ENCODE measurements at regions not wholly inside any gene's neighbourhood (a gene's known extent, or its start where the extent isn't known, plus 50 kb on each side); places are given as distances from the start of the nearest gene placed in this dataset.

- intact Hi-C loops (cut with micrococcal nuclease): no loop called here
- no peak overlapping the region for H3K4me3 ChIP-seq (replicated peaks in 1 of 3; ENCODE audit: insufficient read depth in 1 of 3, low read depth in 1 of 3, low read length in 3 of 3)
- peaks cover 0 to 2% of the 10 kb centered on the region in 2 experiments for H3K27me3 ChIP-seq (ENCODE audit: control insufficient read depth in 2 of 2, insufficient read depth in 2 of 2, low read length in 2 of 2)
- CTCF ChIA-PET: interaction anchor here (1.2 kb wide), 1 partner anchor 55 kb away, joined by 3 read pairs; no protein-coding TSS in a partner anchor
- H3K9me3 ChIP-seq (replicated peaks; ENCODE audit: control insufficient read depth, insufficient read depth, low read length): no peaks in the 10 kb centered on the region
- no peaks in the 10 kb centered on the region for H3K79me2 ChIP-seq (ENCODE audit: control insufficient read depth, insufficient read depth, low read length)
- no peak overlapping the region for H3K9ac ChIP-seq (replicated peaks; ENCODE audit: extremely low read depth, insufficient read depth, low read length)
- H3K9me1 ChIP-seq (replicated peaks; ENCODE audit: control insufficient read depth, extremely low read depth, insufficient read depth, low read length): no peaks in the 10 kb centered on the region
- no peak overlapping the region for H3K27ac ChIP-seq (ENCODE audit: insufficient read depth, low read depth, low read length)
- no peaks in the 10 kb centered on the region for H3K36me3 ChIP-seq (ENCODE audit: control insufficient read depth in 2 of 2, extremely low read depth in 1 of 2, insufficient read depth in 2 of 2, low read length in 2 of 2)
- H3K4me1 ChIP-seq (ENCODE audit: control insufficient read depth, extremely low read depth, insufficient read depth, low read length): no peaks in the 10 kb centered on the region
- no peaks in the 10 kb centered on the region for H4K20me1 ChIP-seq (replicated peaks; ENCODE audit: control insufficient read depth, extremely low read depth, insufficient read depth, low read length)
- TF ChIP-seq FOS (IDR thresholded peaks at IDR 0.05; ENCODE audit: borderline replicate concordance, insufficient read depth, low read length): no peak
- TF ChIP-seq JUN (IDR thresholded peaks at IDR 0.05; ENCODE audit: borderline replicate concordance, insufficient read depth, insufficient read length, low read depth): no peak
- no peak for TF ChIP-seq POLR2A (IDR thresholded peaks at IDR 0.05; ENCODE audit: low read depth, low read length)
- TF ChIP-seq MAX (IDR thresholded peaks at IDR 0.05; ENCODE audit: insufficient read depth, insufficient read length): no peak
- TF ChIP-seq GATA2 (IDR thresholded peaks at IDR 0.05; ENCODE audit: insufficient read depth, insufficient read length, low read depth, low read length): no peak
- TF ChIP-seq CTCF (IDR thresholded peaks at IDR 0.05; ENCODE audit: extremely low read depth in 1 of 2, insufficient read depth in 1 of 2, low read depth in 1 of 2, low read length in 2 of 2): no peak
- TF ChIP-seq MYC (IDR thresholded peaks at IDR 0.05; ENCODE audit: low read depth, low read length): no peak
- TF ChIP-seq EZH2 (IDR thresholded peaks at IDR 0.05; ENCODE audit: borderline replicate concordance, low read depth, low read length, severe bottlenecking): no peak
- TF ChIP-seq POLR2AphosphoS5 (IDR thresholded peaks at IDR 0.05; ENCODE audit: insufficient read depth, low read depth, low read length): no peak
- FAIRE-seq: no peak
- H2AFZ ChIP-seq (ENCODE audit: low read depth, low read length): no peak overlapping the region
- dilution Hi-C loops (cut with MboI; ENCODE audit: extremely low pct_ligation_motif_present, low sequenced_read_pairs): no loop called here
- DNase-seq (ENCODE audit: low read depth, low spot score): peak; percentile 34
- no peak overlapping the region for H3K4me2 ChIP-seq (ENCODE audit: insufficient read depth, low read length)
- no TSS peak for BruUV-seq (replicated peaks)
- POLR2A ChIA-PET: no interaction called here
Measured at GRCh38 chr5:160493806-160494338, 72.2 kb downstream of the PTTG1 start.
